ENCODE measurements at regions not wholly inside any gene's neighbourhood (a gene's known extent, or its start where the extent isn't known, plus 50 kb on each side); places are given as distances from the start of the nearest gene placed in this dataset.

DNA sequence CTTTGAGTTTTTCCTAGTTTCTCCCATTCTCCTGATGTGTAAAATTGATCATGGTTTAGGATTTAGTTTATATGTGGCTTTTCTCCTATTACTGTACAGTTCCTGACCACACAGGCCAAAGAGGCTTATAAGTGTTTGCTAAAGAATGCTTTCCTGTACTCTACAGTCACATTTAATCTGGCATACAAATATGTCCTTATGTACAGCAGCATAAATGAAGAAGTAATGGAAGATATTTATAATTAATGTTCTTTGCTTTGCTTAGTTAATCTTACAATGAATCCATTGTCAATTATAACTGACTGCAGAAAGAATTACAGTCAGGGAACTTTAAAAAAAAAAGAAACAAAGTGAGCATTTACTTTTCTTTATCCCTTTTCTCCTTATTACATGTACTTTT, 293.9 kb downstream of the KCNC2 start:
- no peaks in the 10 kb centered on the region for H3K9me3 Mint-ChIP-seq
- no peak for ATAC-seq (ENCODE audit: low read depth in 2 of 2)
- no peaks in the 10 kb centered on the region for H3K27me3 Mint-ChIP-seq
- H3K4me3 Mint-ChIP-seq = no peak overlapping the region
- no peaks in the 10 kb centered on the region for H3K36me3 Mint-ChIP-seq
- no peak overlapping the region for H3K27ac Mint-ChIP-seq
- no peak for DNase-seq
- H3K4me1 Mint-ChIP-seq = no peaks in the 10 kb centered on the region

DNA sequence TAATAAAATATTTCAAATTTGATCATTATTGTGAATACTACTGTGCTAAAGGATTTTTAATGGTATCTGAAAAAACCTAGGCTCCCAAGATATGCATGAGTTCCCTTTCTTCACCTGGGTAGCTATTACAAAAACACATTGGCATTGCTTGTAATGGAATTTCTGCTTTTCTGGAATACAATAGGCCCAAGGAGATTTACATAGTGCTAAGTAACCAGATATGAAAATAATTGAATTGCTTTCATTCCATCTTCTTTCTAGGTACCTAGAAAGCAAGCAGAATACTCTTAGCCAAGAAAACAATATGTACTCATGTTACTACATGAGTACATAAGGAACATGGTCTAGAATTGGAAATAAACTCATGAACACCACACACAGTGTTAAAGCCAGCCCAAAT, 291.9 kb downstream of the KCNC2 start:
- ATAC-seq (ENCODE audit: low read depth in 2 of 2) = no peak
- no peak for DNase-seq
- H3K4me3 Mint-ChIP-seq = no peak overlapping the region
- H3K4me1 Mint-ChIP-seq = no peaks in the 10 kb centered on the region
- H3K36me3 Mint-ChIP-seq = no peaks in the 10 kb centered on the region
- H3K9me3 Mint-ChIP-seq = peaks cover 0 to 4% (median 0%) of the 10 kb centered on the region in 7 donors
- H3K27ac Mint-ChIP-seq = no peak overlapping the region
- no peaks in the 10 kb centered on the region for H3K27me3 Mint-ChIP-seq

DNA sequence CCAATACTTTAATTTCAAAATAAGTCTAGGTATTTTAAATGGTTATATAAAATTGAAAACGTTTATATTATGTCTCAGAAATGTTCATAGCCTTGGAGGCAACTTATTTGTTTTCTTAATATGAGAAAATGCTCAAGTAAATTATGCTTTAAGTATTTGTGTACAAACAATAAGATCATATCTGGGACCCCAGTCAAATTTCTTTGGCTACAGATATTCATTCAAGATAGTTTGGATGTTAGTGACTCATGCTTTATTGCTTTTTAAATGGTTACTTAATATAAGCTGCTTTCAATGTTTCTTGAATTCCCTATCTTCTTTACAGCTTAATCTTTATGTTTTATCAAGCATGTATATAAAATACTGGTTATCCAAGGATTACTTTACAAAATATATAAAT, 291.3 kb downstream of the KCNC2 start:
- ATAC-seq (ENCODE audit: low read depth in 2 of 2) (no peak), DNase-seq (no peak)
- H3K36me3 Mint-ChIP-seq = no peaks in the 10 kb centered on the region
- no peaks in the 10 kb centered on the region for H3K27me3 Mint-ChIP-seq
- H3K27ac Mint-ChIP-seq = no peak overlapping the region
- H3K4me3 Mint-ChIP-seq = no peak overlapping the region
- H3K4me1 Mint-ChIP-seq = no peaks in the 10 kb centered on the region
- H3K9me3 Mint-ChIP-seq = peaks cover 0 to 6% (median 3%) of the 10 kb centered on the region in 7 donors

DNA sequence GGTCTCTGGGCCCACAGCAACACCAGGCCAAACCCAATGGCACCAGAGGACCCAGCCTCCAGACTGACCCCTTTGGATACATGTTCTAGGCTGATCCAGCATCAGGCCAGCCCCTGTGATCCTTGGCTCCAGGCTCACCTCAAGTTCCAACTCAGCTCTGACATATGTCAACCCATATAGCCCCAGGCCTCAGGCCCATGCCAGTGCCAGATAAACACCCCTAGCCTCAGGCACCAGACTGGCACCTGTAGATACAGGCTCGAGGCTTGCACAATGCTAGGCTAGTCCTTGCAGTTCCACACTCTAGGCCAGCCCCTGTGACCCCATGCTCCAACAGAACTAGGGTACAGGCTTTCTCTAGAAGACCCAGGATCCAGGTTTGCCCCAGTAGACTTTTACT, 287.5 kb downstream of the KCNC2 start:
- no peak for DNase-seq
- Mint-ChIP-seq H3K27me3 (no peaks in the 10 kb centered on the region), H3K36me3 (no peaks in the 10 kb centered on the region), H3K4me1 (no peaks in the 10 kb centered on the region), H3K4me3 (no peak overlapping the region), H3K27ac (no peak overlapping the region), H3K9me3 (peaks cover 0 to 34% (median 12%) of the 10 kb centered on the region in 7 donors)
- no peak for ATAC-seq (ENCODE audit: low read depth in 2 of 2)

DNA sequence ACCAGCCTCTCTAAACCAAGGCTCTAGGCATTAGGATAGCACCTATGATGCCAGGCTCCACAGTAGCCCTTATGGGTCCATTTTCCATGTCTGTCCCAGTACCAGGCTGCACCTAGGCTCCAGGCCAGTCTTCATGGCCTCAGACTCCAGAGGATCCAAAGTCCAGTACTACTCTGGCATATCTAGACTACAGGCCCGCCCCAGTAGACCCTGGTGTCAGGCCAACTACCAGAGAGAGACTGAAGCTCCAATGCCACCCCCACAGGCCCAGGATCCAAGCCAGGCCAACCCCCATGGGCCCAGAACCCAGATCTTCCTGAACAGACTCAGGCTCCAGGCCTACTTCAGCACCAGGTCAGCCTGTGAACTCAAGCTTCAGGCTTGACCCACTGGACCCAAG, 287.0 kb downstream of the KCNC2 start:
- Mint-ChIP-seq H3K4me3 (no peak overlapping the region), H3K9me3 (peaks cover 2 to 39% (median 12%) of the 10 kb centered on the region in 7 donors), H3K4me1 (no peaks in the 10 kb centered on the region), H3K27ac (no peak overlapping the region), H3K27me3 (no peaks in the 10 kb centered on the region), H3K36me3 (no peaks in the 10 kb centered on the region)
- ATAC-seq (ENCODE audit: low read depth in 2 of 2) = no peak
- no peak for DNase-seq

DNA sequence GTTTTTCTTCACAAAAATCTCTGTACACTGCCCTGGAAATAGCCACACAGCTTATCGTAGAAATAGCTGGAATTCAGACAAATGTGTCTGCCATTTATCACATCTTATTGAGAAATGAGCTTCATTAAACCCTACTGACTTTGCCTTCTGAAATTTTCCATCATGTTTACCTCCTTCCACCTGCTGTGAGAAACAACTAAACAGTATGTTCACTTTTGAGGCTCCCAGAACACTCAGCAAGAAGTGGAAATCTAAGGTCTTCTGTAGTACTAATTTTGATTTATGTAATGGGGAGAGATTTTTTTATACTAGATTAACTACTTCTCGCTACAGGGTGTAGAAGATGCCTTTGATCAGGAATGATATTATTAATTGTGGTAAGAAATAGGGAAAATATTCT, 268.0 kb downstream of the KCNC2 start:
- DNase-seq = no peak
- Mint-ChIP-seq H3K4me1 (no peaks in the 10 kb centered on the region), H3K27me3 (no peaks in the 10 kb centered on the region), H3K27ac (no peak overlapping the region), H3K9me3 (peaks cover 0 to 3% (median 0%) of the 10 kb centered on the region in 7 donors), H3K4me3 (no peak overlapping the region), H3K36me3 (no peaks in the 10 kb centered on the region)
- no peak for ATAC-seq (ENCODE audit: low read depth in 2 of 2)

DNA sequence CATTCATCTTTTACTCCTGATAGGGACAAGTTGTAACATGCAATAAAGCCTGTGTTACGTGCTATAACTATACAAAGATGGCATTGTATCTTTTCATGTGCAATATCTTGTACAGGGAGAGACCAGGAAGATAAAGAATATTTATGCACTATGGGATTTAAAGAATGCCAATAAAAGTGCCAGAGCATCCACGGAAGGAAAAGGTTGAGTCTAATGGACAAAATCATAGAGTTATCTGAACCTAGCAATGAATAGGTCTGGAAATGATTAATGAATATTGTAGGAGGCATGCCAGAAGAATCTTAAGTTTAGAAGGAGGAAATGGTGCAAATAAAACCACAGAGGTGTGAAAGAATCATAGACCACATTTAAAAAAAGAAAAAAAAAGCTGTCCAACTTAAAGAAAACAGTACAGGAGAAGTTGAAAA, 263.9 kb downstream of the KCNC2 start:
- ATAC-seq (ENCODE audit: low read depth in 2 of 2) (no peak), DNase-seq (no peak)
- H3K36me3 Mint-ChIP-seq = no peaks in the 10 kb centered on the region

DNA sequence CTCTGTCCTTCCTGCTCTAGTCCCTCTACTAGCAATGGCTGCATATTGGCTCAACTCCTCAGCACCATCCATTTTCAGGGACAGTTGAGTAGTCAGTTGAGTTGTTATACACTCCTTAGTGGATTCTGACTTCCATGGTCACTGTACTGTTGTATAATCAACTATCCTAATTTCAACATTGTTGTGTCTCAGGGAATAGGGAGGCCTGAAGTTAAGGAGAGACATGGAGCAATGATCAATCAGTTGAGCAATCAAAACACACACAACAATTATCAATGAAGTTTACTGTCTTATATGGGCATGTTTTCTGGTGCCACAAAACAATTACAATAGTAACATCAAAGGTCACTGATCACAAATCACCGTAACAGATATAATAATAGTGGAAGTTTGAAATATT, 255.9 kb downstream of the KCNC2 start:
- Mint-ChIP-seq H3K9me3 (peaks cover 0 to 22% (median 7%) of the 10 kb centered on the region in 7 donors), H3K4me1 (no peaks in the 10 kb centered on the region), H3K27me3 (no peaks in the 10 kb centered on the region), H3K36me3 (no peaks in the 10 kb centered on the region), H3K4me3 (no peak overlapping the region), H3K27ac (no peak overlapping the region)
- ATAC-seq (ENCODE audit: low read depth in 2 of 2) (no peak), DNase-seq (no peak)

More for the DNA sequence above, 263.9 kb downstream of the KCNC2 start:
- Mint-ChIP-seq H3K27me3 (no peaks in the 10 kb centered on the region), H3K4me1 (no peaks in the 10 kb centered on the region), H3K9me3 (peaks cover 0 to 4% (median 0%) of the 10 kb centered on the region in 7 donors), H3K4me3 (no peak overlapping the region), H3K27ac (no peak overlapping the region)

DNA sequence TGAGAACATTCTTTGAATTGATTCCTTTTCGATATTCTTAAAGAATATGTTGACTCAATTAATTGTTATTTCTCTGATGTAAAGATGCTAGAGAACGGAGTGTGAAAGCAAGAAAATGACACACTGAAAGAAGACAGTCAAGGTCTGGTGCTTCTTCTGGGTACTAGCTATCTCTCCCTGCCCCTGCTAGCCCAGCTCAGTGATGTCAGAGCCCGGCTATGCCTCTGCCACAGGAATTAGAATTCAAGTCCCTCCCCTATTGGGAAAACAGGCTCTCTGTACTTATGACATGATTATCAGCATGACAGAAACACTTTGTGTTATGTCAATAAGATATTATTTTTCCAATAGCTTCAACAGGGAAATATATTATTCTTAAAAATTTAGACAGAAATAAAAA, 252.4 kb downstream of the KCNC2 start:
- Mint-ChIP-seq H3K9me3 (peaks cover 0 to 22% (median 6%) of the 10 kb centered on the region in 7 donors), H3K27ac (no peak overlapping the region), H3K36me3 (no peaks in the 10 kb centered on the region), H3K27me3 (no peaks in the 10 kb centered on the region), H3K4me1 (no peaks in the 10 kb centered on the region), H3K4me3 (no peak overlapping the region)
- DNase-seq (no peak), ATAC-seq (ENCODE audit: low read depth in 2 of 2) (no peak)

DNA sequence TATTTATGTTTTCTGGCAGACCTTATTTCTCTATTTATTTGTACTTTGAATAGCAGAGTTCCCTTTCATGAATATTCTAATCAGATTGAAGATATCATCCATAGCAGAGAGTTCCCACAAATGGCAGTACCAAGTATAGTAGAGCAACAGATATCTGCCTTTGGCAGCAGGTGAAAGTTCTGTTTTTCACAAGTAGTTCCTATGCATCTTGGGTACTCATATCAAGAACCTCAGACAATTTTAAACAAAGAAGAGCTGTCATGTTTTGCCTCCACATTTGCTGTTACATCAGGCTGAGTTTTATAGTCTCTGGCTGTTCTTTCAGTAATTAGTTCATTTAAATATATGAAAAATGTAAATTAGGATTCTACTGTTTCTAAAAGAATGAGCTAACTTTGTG, 252.0 kb downstream of the KCNC2 start:
- no peaks in the 10 kb centered on the region for H3K4me1 Mint-ChIP-seq
- DNase-seq = no peak
- H3K4me3 Mint-ChIP-seq = no peak overlapping the region
- H3K9me3 Mint-ChIP-seq = peaks cover 0 to 22% (median 6%) of the 10 kb centered on the region in 7 donors
- no peak for ATAC-seq (ENCODE audit: low read depth in 2 of 2)
- no peaks in the 10 kb centered on the region for H3K36me3 Mint-ChIP-seq
- H3K27ac Mint-ChIP-seq = no peak overlapping the region
- no peaks in the 10 kb centered on the region for H3K27me3 Mint-ChIP-seq

DNA sequence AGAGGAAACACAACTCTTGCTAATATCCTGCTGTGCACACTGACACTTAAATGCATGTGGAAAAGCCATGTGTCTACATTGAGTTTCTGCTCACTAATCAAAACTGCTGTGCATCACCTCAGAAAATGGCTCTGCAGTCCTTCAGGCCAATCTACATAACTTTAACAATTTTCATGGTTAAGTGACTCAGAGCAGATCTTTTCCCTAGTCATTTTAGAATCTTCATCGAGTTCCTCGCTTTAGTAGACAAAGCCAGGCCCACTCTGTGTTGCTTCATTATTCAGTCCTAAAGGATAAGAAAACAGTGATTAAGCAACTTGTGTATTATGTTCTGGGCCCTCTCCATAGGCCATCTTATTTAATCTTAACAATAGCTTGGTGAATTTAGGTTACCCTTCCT, 250.0 kb downstream of the KCNC2 start:
- DNase-seq (no peak), ATAC-seq (ENCODE audit: low read depth in 2 of 2) (no peak)
- Mint-ChIP-seq H3K4me3 (no peak overlapping the region), H3K9me3 (peaks cover 0 to 20% (median 4%) of the 10 kb centered on the region in 7 donors), H3K27me3 (no peaks in the 10 kb centered on the region), H3K27ac (no peak overlapping the region), H3K4me1 (no peaks in the 10 kb centered on the region), H3K36me3 (no peaks in the 10 kb centered on the region)

DNA sequence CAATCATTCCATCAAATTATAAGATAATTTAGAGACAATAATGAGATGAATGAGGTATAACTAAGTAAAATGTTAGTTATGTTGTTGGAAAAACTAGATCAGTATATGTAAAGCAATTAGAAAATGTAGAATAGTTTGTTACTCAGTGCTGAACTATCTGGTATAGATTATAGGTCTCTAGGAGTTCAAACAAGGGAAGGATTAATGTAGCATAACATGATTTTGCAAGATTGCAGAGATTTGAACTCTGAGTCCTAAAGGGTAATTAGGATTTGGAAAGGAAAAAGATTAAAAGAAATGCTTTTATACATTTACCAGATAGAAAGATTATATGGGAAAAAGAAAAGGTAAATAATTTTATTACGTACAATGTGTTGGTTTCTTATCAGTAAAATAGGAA, 246.3 kb downstream of the KCNC2 start:
- Mint-ChIP-seq H3K27ac (no peak overlapping the region), H3K27me3 (no peaks in the 10 kb centered on the region), H3K36me3 (no peaks in the 10 kb centered on the region), H3K4me1 (no peaks in the 10 kb centered on the region), H3K4me3 (no peak overlapping the region), H3K9me3 (no peaks in the 10 kb centered on the region)
- DNase-seq (no peak), ATAC-seq (ENCODE audit: low read depth in 2 of 2) (no peak)

DNA sequence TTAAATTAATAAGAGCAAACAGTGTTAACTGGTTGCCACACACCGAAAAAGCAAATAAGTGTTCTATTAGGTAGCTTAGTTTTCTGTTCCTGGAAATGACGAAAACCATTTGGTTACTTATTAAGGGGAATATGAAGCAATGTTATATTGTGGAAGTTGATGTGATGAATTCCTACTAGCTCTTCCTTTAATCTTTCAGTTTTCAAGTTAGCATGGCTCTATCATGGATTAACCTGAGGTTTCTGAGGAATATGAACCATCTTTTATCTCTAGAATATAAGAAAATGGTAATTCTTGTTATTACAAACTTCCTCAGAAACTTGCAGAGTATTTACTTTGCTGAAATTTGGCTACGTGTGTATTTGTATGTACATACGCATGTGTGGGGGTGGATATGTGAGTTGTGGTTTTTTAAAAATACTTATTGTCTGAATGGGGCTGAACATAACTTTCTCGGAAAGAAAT, 245.7 kb downstream of the KCNC2 start:
- Mint-ChIP-seq H3K27ac (no peak overlapping the region), H3K9me3 (no peaks in the 10 kb centered on the region), H3K27me3 (no peaks in the 10 kb centered on the region), H3K4me1 (no peaks in the 10 kb centered on the region), H3K36me3 (no peaks in the 10 kb centered on the region), H3K4me3 (no peak overlapping the region)
- DNase-seq (no peak), ATAC-seq (ENCODE audit: low read depth in 2 of 2) (no peak)

DNA sequence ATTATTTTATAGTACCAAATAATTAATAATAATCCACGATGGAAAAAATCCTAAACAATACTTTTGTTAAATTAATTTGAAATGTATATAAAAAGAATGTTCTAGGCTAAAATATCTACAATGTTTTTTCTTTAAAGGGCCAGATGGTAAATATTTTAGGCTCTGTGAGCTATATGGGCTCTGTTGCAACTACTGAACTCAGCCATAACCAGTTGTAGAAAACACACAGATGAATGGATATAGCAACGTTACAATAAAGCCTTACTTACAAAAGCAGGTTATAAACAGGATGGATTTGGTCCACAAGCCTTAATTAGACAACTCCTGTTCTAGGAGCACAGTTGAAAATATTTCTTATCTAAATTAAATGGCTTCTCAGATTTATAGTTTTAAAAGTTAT, 245.2 kb downstream of the KCNC2 start:
- Mint-ChIP-seq H3K36me3 (no peaks in the 10 kb centered on the region), H3K27me3 (no peaks in the 10 kb centered on the region), H3K4me1 (no peaks in the 10 kb centered on the region), H3K27ac (no peak overlapping the region), H3K9me3 (no peaks in the 10 kb centered on the region), H3K4me3 (no peak overlapping the region)
- ATAC-seq (ENCODE audit: low read depth in 2 of 2) (no peak), DNase-seq (no peak)

DNA sequence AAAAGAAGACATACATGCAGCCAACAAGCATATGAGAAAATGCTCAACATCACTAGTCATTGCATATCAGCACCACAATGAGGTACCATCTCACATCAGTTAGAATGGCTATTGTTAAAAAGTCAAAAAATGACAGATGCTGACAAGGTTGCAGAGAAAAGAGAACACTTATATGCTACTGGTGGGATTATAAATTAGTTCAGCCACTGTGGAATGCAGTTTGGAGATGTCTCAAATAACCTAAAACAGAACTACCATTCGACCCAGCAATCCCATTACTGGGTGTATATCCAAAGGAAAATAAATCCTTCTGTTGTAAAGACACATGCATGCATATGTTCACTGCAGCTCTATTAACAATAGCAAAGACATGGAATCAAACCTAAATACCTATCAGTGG, 238.4 kb downstream of the KCNC2 start:
- ATAC-seq (ENCODE audit: low read depth in 2 of 2) (no peak), DNase-seq (no peak)
- Mint-ChIP-seq H3K36me3 (no peaks in the 10 kb centered on the region), H3K27me3 (no peaks in the 10 kb centered on the region), H3K9me3 (peaks cover 0 to 4% (median 0%) of the 10 kb centered on the region in 7 donors), H3K4me1 (no peaks in the 10 kb centered on the region), H3K4me3 (no peak overlapping the region), H3K27ac (no peak overlapping the region)

All from naive B cell (primary cell).